Neuron (in vitro differentiated cells): ENCODE measurements at regions not wholly inside any gene's neighbourhood (a gene's known extent, or its start where the extent isn't known, plus 50 kb on each side); places are given as distances from the start of the nearest gene placed in this dataset.

ENCODE experiments used
- H2AFZ ChIP-seq: one replicate; pipeline ENCODE4 v1.6.1; 2013; ENCODE audit warnings: low read depth, mild to moderate bottlenecking, inconsistent platforms, low read length, moderate library complexity
- H3K27me3 ChIP-seq: one replicate; pipeline ENCODE4 v1.6.1; 2013; ENCODE audit warnings: low read length; ENCODE audit not compliant: insufficient read depth
- H3K36me3 ChIP-seq: one replicate; pipeline ENCODE4 v1.6.1; 2013; ENCODE audit warnings: low read length; ENCODE audit not compliant: insufficient read depth
- H3K4me1 ChIP-seq: one replicate; pipeline ENCODE4 v1.6.1; 2013; ENCODE audit warnings: low read length; ENCODE audit not compliant: insufficient read depth
- H3K4me3 ChIP-seq: 2 replicates; pipeline ENCODE4 v1.5.1; 2013; ENCODE audit warnings: mild to moderate bottlenecking, low read length, moderate library complexity
- H3K9me3 ChIP-seq: one replicate; pipeline ENCODE4 v1.6.1; 2013; ENCODE audit warnings: low read length

DNA sequence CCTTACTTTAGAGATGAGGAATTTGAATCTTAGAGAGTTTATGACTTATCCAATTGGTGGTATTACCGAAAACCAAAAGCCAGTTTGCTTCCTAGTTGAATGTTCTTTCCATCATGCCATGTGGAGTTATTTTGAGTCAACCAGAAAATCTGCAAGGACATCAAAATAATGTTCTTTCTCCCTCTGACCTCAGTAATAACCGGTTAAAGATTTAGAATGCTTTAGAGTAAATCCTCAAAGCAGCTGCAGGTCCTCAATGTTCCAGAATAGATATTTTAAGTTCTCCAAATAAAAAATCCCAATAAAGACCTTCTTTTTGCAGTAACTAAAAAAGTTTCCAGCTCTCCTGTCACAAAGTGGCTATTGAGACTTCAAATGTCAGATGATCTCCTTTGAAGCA is 396.6 kb downstream of the ADAMTS20 start:
- Histone ChIP-seq H3K9me3 (no peaks in the 10 kb centered on the region), H2AFZ (no peak overlapping the region), H3K27me3 (no peaks in the 10 kb centered on the region), H3K36me3 (no peaks in the 10 kb centered on the region), H3K4me1 (no peaks in the 10 kb centered on the region), H3K4me3 (no peak overlapping the region)

- Histone ChIP-seq H3K9me3 (no peaks in the 10 kb centered on the region), H2AFZ (no peak overlapping the region), H3K27me3 (no peaks in the 10 kb centered on the region), H3K4me3 (no peak overlapping the region), H3K36me3 (no peaks in the 10 kb centered on the region), H3K4me1 (no peaks in the 10 kb centered on the region)
Observed at GRCh38 chr12:43154498-43155045, 397.4 kb downstream of the ADAMTS20 start.

DNA sequence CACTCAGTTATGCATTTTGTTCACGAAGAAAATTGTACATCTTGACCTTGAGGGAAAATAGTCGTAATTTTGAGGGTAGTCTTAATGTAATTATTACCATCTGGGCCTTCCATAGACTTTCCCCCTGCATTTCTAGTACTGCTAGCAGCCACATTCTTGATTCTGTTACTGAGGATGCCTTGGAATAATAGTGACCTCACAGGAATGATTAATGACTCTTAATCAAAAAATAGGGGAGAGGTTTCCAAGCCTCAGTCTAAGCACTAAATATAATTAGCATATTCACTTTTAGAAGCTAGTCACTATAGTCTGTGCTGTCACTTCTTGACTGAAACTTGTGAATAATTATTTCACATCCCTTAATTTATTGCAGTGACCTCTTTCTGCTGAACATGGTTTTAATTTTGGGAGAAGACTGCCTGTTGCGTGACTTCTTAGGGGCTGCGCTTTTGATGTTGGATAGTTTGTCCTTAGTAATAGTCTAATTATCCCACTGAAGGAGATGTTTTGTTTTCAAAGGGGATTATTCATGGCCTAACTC is 400.5 kb downstream of the ADAMTS20 start:
- Histone ChIP-seq H3K4me1 (no peaks in the 10 kb centered on the region), H3K4me3 (no peak overlapping the region), H3K36me3 (no peaks in the 10 kb centered on the region), H2AFZ (no peak overlapping the region), H3K9me3 (no peaks in the 10 kb centered on the region), H3K27me3 (no peaks in the 10 kb centered on the region)

DNA sequence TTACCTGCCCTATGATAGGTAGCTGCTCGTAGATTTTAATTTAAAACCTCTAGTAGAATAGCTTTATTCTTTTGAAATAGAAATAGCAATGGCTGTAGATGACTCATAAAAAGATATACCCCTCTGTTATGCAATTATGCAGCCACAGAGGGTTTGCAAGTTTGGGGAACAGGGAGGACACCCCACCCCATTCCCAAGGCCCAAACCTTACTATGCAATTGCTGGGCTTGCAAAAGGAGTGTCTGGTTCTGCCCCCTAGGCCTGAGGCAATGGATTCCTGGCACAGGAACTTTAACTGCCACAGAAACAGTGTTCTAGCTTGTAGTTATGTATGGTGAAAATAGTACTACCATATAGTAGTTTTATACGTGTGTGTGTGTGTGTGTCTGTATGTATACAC is 403.3 kb downstream of the ADAMTS20 start:
- no peaks in the 10 kb centered on the region for H3K4me1 ChIP-seq
- no peaks in the 10 kb centered on the region for H3K9me3 ChIP-seq
- H3K4me3 ChIP-seq: no peak overlapping the region
- no peaks in the 10 kb centered on the region for H3K27me3 ChIP-seq
- H3K36me3 ChIP-seq: no peaks in the 10 kb centered on the region
- H2AFZ ChIP-seq: no peak overlapping the region

DNA sequence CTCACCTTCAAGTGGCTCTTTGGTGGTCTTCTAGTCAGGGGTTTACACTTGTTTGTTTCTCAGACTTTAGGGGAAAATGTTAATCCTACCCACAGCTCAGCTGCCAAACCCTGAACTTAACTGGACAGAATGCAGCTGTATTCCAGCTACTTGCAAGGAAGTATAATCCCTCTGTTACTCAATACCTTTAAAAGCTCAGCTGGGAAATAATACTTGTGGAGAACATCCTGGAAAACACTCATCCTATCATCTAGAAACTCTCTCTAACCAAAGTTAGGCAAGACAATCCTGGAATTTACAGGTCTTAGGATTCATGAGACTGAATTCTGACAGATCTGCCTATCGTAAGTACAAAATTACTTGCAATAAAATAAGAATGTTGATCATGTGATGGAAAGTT is 404.1 kb downstream of the ADAMTS20 start:
- Histone ChIP-seq H3K27me3 (no peaks in the 10 kb centered on the region), H3K4me3 (no peak overlapping the region), H3K4me1 (no peaks in the 10 kb centered on the region), H3K36me3 (no peaks in the 10 kb centered on the region), H3K9me3 (no peaks in the 10 kb centered on the region), H2AFZ (no peak overlapping the region)

GRCh38 chr12:43145481-43145880 is 406.5 kb downstream of the ADAMTS20 start:
- Histone ChIP-seq H3K36me3 (no peaks in the 10 kb centered on the region), H3K4me1 (no peaks in the 10 kb centered on the region), H3K4me3 (no peak overlapping the region)

DNA sequence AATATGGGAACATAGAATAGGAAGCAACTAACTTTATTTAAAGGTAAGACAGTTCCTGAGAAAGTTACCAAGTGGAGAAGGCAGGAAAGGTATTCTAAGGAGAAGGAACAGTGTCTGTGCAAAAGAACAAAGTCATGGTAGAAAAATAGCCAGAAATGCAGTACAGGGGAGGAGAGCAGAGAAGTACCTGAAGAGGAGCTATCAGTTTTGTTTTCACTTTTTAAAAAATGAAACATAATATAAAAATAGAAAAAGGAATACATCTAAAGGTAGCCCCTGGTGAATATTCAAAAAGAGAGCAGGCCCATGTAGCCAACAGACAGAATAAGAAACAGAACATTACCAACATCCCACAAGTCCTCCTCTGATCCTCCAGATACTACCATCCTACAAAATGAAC is 408.7 kb downstream of the ADAMTS20 start:
- no peak overlapping the region for H2AFZ ChIP-seq
- H3K36me3 ChIP-seq: no peaks in the 10 kb centered on the region
- H3K9me3 ChIP-seq: no peaks in the 10 kb centered on the region
- H3K27me3 ChIP-seq: no peaks in the 10 kb centered on the region
- H3K4me1 ChIP-seq: no peaks in the 10 kb centered on the region
- no peak overlapping the region for H3K4me3 ChIP-seq

More at GRCh38 chr12:43145481-43145880, 406.5 kb downstream of the ADAMTS20 start:
- no peaks in the 10 kb centered on the region for H3K9me3 ChIP-seq
- no peaks in the 10 kb centered on the region for H3K27me3 ChIP-seq
- no peak overlapping the region for H2AFZ ChIP-seq

DNA sequence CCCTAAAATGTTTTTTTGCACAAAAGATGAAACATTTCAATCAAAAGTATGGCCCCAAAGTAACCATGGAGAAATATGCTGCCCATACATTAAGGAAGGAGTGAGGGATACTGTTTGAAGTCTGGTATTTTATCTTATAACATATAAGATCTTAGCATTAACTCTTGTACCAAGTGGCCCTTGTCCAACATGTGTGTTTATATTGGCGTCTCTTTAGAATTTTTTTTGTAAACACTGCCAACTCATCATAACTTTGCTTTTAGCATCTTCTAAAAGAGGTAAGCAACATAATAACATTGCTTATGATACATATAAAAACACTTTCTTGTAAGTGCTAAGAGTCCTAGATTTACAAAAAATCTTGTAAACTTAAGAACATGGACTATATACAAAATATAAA is 419.7 kb downstream of the ADAMTS20 start:
- no peaks in the 10 kb centered on the region for H3K36me3 ChIP-seq
- H3K4me3 ChIP-seq: no peak overlapping the region
- no peak overlapping the region for H2AFZ ChIP-seq
- H3K9me3 ChIP-seq: no peaks in the 10 kb centered on the region
- no peaks in the 10 kb centered on the region for H3K4me1 ChIP-seq
- no peaks in the 10 kb centered on the region for H3K27me3 ChIP-seq

GRCh38 chr12:43131301-43131700 is 420.7 kb downstream of the ADAMTS20 start:
- Histone ChIP-seq H3K27me3 (no peaks in the 10 kb centered on the region), H2AFZ (no peak overlapping the region), H3K9me3 (no peaks in the 10 kb centered on the region), H3K4me1 (no peaks in the 10 kb centered on the region), H3K36me3 (no peaks in the 10 kb centered on the region), H3K4me3 (no peak overlapping the region)

DNA sequence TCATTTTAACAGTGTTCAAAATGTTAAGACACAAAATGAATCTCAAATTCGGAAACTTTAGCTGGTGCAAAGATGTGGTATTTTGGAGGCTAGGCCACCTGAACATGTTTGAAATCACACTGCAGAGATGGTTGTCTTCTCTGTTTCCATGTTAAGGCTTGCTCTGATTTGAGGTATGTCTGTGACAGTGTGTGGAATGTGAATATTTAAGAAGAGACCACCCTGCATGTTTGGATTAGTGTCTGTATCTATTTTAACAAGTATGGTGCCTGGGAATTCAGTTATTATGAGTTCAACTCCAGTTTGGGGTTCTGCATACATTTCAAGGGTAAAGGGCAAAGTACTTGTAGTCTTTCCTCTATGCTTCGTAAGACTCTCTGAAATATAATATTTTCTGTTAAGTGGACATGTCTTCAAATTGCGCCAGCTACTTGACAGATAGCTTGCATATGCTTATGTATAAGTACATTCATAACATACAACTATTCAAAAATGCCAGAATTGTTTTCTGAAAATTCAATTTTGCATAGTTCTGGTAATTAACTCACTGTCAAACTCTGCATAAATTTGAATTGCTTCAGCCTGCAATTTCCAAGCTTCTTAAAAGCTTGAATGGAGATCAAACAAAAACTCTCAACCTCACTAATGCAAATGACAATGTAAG is 424.0 kb downstream of the ADAMTS20 start:
- Histone ChIP-seq H3K4me3 (no peak overlapping the region), H3K4me1 (no peaks in the 10 kb centered on the region), H2AFZ (no peak overlapping the region), H3K27me3 (no peaks in the 10 kb centered on the region), H3K36me3 (no peaks in the 10 kb centered on the region), H3K9me3 (no peaks in the 10 kb centered on the region)

DNA sequence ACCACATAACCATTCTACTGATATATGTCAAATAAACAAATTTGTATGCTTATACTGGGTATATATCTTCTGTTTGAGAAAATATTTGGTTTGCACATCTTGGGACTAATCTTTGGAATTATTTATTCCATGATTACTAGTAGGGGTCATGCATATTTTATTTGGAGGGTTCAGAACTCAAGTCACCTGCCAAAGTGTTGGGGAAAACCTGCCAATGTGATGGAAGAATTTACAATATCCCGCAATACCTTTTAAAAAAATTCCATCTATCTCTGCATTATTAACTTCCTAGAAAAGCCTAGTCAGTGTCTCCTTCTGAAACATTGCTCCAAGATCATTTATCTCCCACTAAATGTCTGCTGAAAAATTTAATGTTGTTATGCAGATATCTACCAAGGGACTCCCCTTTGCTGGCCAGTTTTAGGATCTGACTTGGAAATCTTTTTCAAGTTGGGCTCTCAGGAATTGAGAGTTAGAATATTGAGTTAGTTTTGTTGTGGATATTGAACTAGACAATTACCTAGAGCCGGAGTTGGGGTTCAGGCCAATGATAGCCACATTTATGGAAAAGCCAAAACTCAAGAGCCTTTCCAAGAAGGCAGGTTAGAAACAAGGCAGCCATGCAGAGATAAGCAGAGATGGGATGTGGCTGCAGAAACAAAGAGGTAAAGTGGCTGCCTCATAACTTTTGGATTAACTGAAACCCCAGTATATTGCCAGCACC is 425.2 kb downstream of the ADAMTS20 start:
- H3K27me3 ChIP-seq: no peaks in the 10 kb centered on the region
- H3K9me3 ChIP-seq: no peaks in the 10 kb centered on the region

GRCh38 chr12:43123461-43123860 is 428.5 kb downstream of the ADAMTS20 start:
- H3K4me1 ChIP-seq: peaks cover 11% of the 10 kb centered on the region
- no peaks in the 10 kb centered on the region for H3K27me3 ChIP-seq
- no peaks in the 10 kb centered on the region for H3K9me3 ChIP-seq
- no peaks in the 10 kb centered on the region for H3K36me3 ChIP-seq
- H3K4me3 ChIP-seq: no peak overlapping the region
- no peak overlapping the region for H2AFZ ChIP-seq

More for the DNA sequence above, 425.2 kb downstream of the ADAMTS20 start:
- Histone ChIP-seq H2AFZ (no peak overlapping the region), H3K4me3 (no peak overlapping the region), H3K4me1 (no peaks in the 10 kb centered on the region), H3K36me3 (no peaks in the 10 kb centered on the region)

DNA sequence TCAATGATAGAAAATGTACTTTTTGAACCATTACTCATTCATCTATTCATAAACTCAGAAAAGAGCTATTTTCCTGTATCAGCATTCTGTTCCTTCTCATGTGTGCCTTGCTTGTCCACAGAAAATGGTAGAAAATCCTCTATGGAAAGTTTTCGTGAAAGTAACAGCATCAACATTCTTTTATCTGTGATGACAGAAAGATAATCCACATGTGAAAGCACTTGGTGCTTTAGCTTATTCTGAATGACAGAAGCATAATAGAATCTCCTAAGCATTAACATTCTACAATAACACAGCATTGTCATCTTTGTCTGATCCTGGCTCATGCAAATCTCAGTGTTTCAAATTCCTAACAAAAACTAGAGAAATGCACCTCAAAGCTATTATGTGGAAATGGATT is 431.9 kb downstream of the ADAMTS20 start:
- no peak overlapping the region for H3K4me3 ChIP-seq
- H3K27me3 ChIP-seq: no peaks in the 10 kb centered on the region
- peaks cover 11% of the 10 kb centered on the region for H3K4me1 ChIP-seq
- H2AFZ ChIP-seq: peak overlapping the region; percentile 22
- no peaks in the 10 kb centered on the region for H3K36me3 ChIP-seq
- H3K9me3 ChIP-seq: no peaks in the 10 kb centered on the region
